ENCODE measurements at regions not wholly inside any gene's neighbourhood (a gene's known extent, or its start where the extent isn't known, plus 50 kb on each side); places are given as distances from the start of the nearest gene placed in this dataset.
A peak's percentile ranks its signal among the peaks of the same experiment; 100 is the strongest.

GRCh38 chr9:13552606-13553215, 273.2 kb upstream of the MPDZ start:
- no peak for DNase-seq (ENCODE audit: low spot score)

- DNase-seq (ENCODE audit: low spot score): no peak
Observed at GRCh38 chr9:13550519-13550918, 271.0 kb upstream of the MPDZ start.

- no peak for DNase-seq (ENCODE audit: low spot score)
Observed at GRCh38 chr9:13548535-13548934, 269.0 kb upstream of the MPDZ start.

- no peak for DNase-seq (ENCODE audit: low spot score)
Observed at GRCh38 chr9:13535141-13535540, 255.6 kb upstream of the MPDZ start.

GRCh38 chr9:13534006-13534405, 254.5 kb upstream of the MPDZ start:
- no peak for DNase-seq (ENCODE audit: low spot score)

- DNase-seq (ENCODE audit: low spot score): no peak
Observed at GRCh38 chr9:13532407-13532806, 252.9 kb upstream of the MPDZ start.

- DNase-seq (ENCODE audit: low spot score): no peak
Observed at GRCh38 chr9:13529321-13530104, 250.0 kb upstream of the MPDZ start.

- DNase-seq (ENCODE audit: low spot score): no peak
Observed at GRCh38 chr9:13524245-13524644, 244.8 kb upstream of the MPDZ start.

- DNase-seq (ENCODE audit: low spot score): no peak
Observed at GRCh38 chr9:13520069-13520468, 240.6 kb upstream of the MPDZ start.

- DNase-seq (ENCODE audit: low spot score): peak; percentile 20
Observed at GRCh38 chr9:13513716-13514444, 234.4 kb upstream of the MPDZ start.

GRCh38 chr9:13513286-13513685, 233.8 kb upstream of the MPDZ start:
- DNase-seq (ENCODE audit: low spot score): peak; percentile 7

- DNase-seq (ENCODE audit: low spot score): no peak
Observed at GRCh38 chr9:13508681-13509080, 229.2 kb upstream of the MPDZ start.

- DNase-seq (ENCODE audit: low spot score): no peak
Observed at GRCh38 chr9:13508086-13508485, 228.6 kb upstream of the MPDZ start.

GRCh38 chr9:13505797-13506196, 226.3 kb upstream of the MPDZ start:
- no peak for DNase-seq (ENCODE audit: low spot score)

GRCh38 chr9:13503599-13503998, 224.1 kb upstream of the MPDZ start:
- DNase-seq (ENCODE audit: low spot score): no peak

GRCh38 chr9:13502484-13502883, 223.0 kb upstream of the MPDZ start:
- DNase-seq (ENCODE audit: low spot score): no peak

GRCh38 chr9:13501018-13501417, 221.5 kb upstream of the MPDZ start:
- no peak for DNase-seq (ENCODE audit: low spot score)

- no peak for DNase-seq (ENCODE audit: low spot score)
Observed at GRCh38 chr9:13500034-13500433, 220.5 kb upstream of the MPDZ start.

- DNase-seq (ENCODE audit: low spot score): no peak
Observed at GRCh38 chr9:13493697-13494096, 214.2 kb upstream of the MPDZ start.

- no peak for DNase-seq (ENCODE audit: low spot score)
Observed at GRCh38 chr9:13491493-13492424, 212.3 kb upstream of the MPDZ start.

GRCh38 chr9:13491138-13491492, 211.6 kb upstream of the MPDZ start:
- DNase-seq (ENCODE audit: low spot score): no peak

GRCh38 chr9:13487936-13488335, 208.4 kb upstream of the MPDZ start:
- no peak for DNase-seq (ENCODE audit: low spot score)

Data from GM03348 (cell line).